ENCODE measurements at regions not wholly inside any gene's neighbourhood (a gene's known extent, or its start where the extent isn't known, plus 50 kb on each side); places are given as distances from the start of the nearest gene placed in this dataset.
A peak's percentile ranks its signal among the peaks of the same experiment; 100 is the strongest.

- POLR2A ChIA-PET = no interaction called here
- TF ChIP-seq SIN3A (IDR thresholded peaks at IDR 0.05; ENCODE audit: borderline replicate concordance, low read depth, low read length) (no peak), EP300 (IDR thresholded peaks at IDR 0.05; ENCODE audit: borderline replicate concordance in 1 of 2, low read depth in 1 of 2, low read length in 1 of 2) (no peak), SMC3 (IDR thresholded peaks at IDR 0.05; ENCODE audit: low read depth, low read length) (no peak), MEF2A (IDR thresholded peaks at IDR 0.05; ENCODE audit: borderline replicate concordance, low read depth) (no peak), CHD2 (IDR thresholded peaks at IDR 0.05; ENCODE audit: low read length, partially characterized antibody) (no peak), ELF1 (IDR thresholded peaks at IDR 0.05) (no peak), RCOR1 (IDR thresholded peaks at IDR 0.05; ENCODE audit: low read length) (no peak), RAD21 (IDR thresholded peaks at IDR 0.05; ENCODE audit: low read length) (no peak), USF2 (IDR thresholded peaks at IDR 0.05; ENCODE audit: borderline replicate concordance, low read depth, low read length) (no peak), FOSL2 (IDR thresholded peaks at IDR 0.05; ENCODE audit: borderline replicate concordance, low read depth) (no peak), POLR2AphosphoS5 (IDR thresholded peaks at IDR 0.05; ENCODE audit: low read depth, low read length) (no peak), MAX (IDR thresholded peaks at IDR 0.05; ENCODE audit: low read depth) (no peak), NRF1 (IDR thresholded peaks at IDR 0.05; ENCODE audit: low read depth, low read length) (no peak), TEAD4 (IDR thresholded peaks at IDR 0.05; ENCODE audit: borderline replicate concordance, insufficient read depth) (no peak)
Measured at GRCh38 chr5:135192351-135192750, 158.3 kb upstream of the PITX1 start.

GRCh38 chr5:135191084-135191826, 157.2 kb upstream of the PITX1 start:
- Histone ChIP-seq H3K79me2 (ENCODE audit: insufficient read depth) (no peaks in the 10 kb centered on the region), H3F3A (replicated peaks; ENCODE audit: insufficient read depth) (no peaks in the 10 kb centered on the region), H3K27ac (ENCODE audit: low read depth in 2 of 2, low read length in 1 of 2) (no peak overlapping the region), H3K27me3 (ENCODE audit: insufficient read depth) (no peaks in the 10 kb centered on the region), H3K4me1 (ENCODE audit: control insufficient read depth in 1 of 2, insufficient read depth in 2 of 2, low read depth in 1 of 2, low read length in 1 of 2) (peaks cover 0 to 7% of the 10 kb centered on the region in 2 experiments; a peak in 1 of 4 replicates), H3K36me3 (replicated peaks in 1 of 2; ENCODE audit: control insufficient read depth in 1 of 2, insufficient read depth in 2 of 2, low read length in 1 of 2) (no peaks in the 10 kb centered on the region), H3K9me2 (no peaks in the 10 kb centered on the region), H4K20me1 (ENCODE audit: insufficient read depth) (no peaks in the 10 kb centered on the region), H3K9me3 (no peaks in the 10 kb centered on the region), H3K4me2 (peak overlapping the region; percentile 85), H2AFZ (ENCODE audit: low read depth) (peak overlapping the region; percentile 63; the same call in 1 of the 2 replicates), H3K9ac (no peak overlapping the region), H3K4me3 (ENCODE audit: low read depth in 2 of 2, low read length in 1 of 2) (peak overlapping the region; percentile 50 to 53)
- POLR2A ChIA-PET = interaction anchor here (0.8 kb wide), 1 partner anchor 286 kb away, joined by 4 read pairs; the partner anchor contains the start of gene PCBD2
- CTCF ChIA-PET = interaction anchor here (0.6 to 3.9 kb wide), 48 partner anchors 9 to 453 kb away, joined by 3 to 32 read pairs (median 4); partner anchors contain the start of genes C5orf24, CAMLG, PCBD2 and PITX1
- DNase-seq = peak; percentile 90
- TF ChIP-seq RCOR1 (IDR thresholded peaks at IDR 0.05; ENCODE audit: low read length) = peak; percentile 43; the same call in 1 of the 2 replicates
- 0 out of 2 replicates have a peak, but pooled peaks have one; percentile 18 for TF ChIP-seq MAX (IDR thresholded peaks at IDR 0.05; ENCODE audit: low read depth)
- TF ChIP-seq CTCF (IDR thresholded peaks at IDR 0.05) = peak; percentile 78
- TF ChIP-seq EZH2phosphoT487 (IDR thresholded peaks at IDR 0.05; ENCODE audit: borderline replicate concordance, low read depth) = no peak
- TF ChIP-seq CHD2 (IDR thresholded peaks at IDR 0.05; ENCODE audit: low read length, partially characterized antibody) = peak; percentile 32
- TF ChIP-seq SMC3 (IDR thresholded peaks at IDR 0.05; ENCODE audit: low read depth, low read length) = peak; percentile 78
- peak; percentile 89 for TF ChIP-seq RAD21 (IDR thresholded peaks at IDR 0.05; ENCODE audit: low read length)
- no peak for TF ChIP-seq PBX3 (IDR thresholded peaks at IDR 0.05)
- TF ChIP-seq EP300 (IDR thresholded peaks at IDR 0.05; ENCODE audit: borderline replicate concordance in 1 of 2, low read depth in 1 of 2, low read length in 1 of 2) = no peak
- no peak for TF ChIP-seq MEF2A (IDR thresholded peaks at IDR 0.05; ENCODE audit: borderline replicate concordance, low read depth)
- WGBS (ENCODE audit: low lambda C conversion rate) = 15% methylated on average over 24 of the region's 54 CpGs

More at GRCh38 chr5:135192351-135192750, 158.3 kb upstream of the PITX1 start:
- 90% methylated on average over 2 of the region's 7 CpGs for WGBS (ENCODE audit: low lambda C conversion rate)
- H3K9ac ChIP-seq = no peak overlapping the region
- no peak overlapping the region for H2AFZ ChIP-seq (ENCODE audit: low read depth)
- no peak for DNase-seq
- H4K20me1 ChIP-seq (ENCODE audit: insufficient read depth) = no peaks in the 10 kb centered on the region
- H3F3A ChIP-seq (replicated peaks; ENCODE audit: insufficient read depth) = no peaks in the 10 kb centered on the region
- no peak overlapping the region for H3K4me3 ChIP-seq (ENCODE audit: low read depth in 2 of 2, low read length in 1 of 2)
- H3K9me3 ChIP-seq = no peaks in the 10 kb centered on the region
- no peak overlapping the region for H3K4me2 ChIP-seq
- H3K27ac ChIP-seq (ENCODE audit: low read depth in 2 of 2, low read length in 1 of 2) = no peak overlapping the region
- peaks cover 0 to 7% of the 10 kb centered on the region in 2 experiments; a peak in 1 of 4 replicates for H3K4me1 ChIP-seq (ENCODE audit: control insufficient read depth in 1 of 2, insufficient read depth in 2 of 2, low read depth in 1 of 2, low read length in 1 of 2)
- H3K27me3 ChIP-seq (ENCODE audit: insufficient read depth) = no peaks in the 10 kb centered on the region
- H3K9me2 ChIP-seq = no peaks in the 10 kb centered on the region
- CTCF ChIA-PET = interaction anchor here (0.9 to 3.9 kb wide), 17 partner anchors 11 to 287 kb away, joined by 3 to 32 read pairs (median 5); partner anchors contain the start of genes PCBD2 and PITX1
- H3K79me2 ChIP-seq (ENCODE audit: insufficient read depth) = no peaks in the 10 kb centered on the region
- no peaks in the 10 kb centered on the region for H3K36me3 ChIP-seq (replicated peaks in 1 of 2; ENCODE audit: control insufficient read depth in 1 of 2, insufficient read depth in 2 of 2, low read length in 1 of 2)
